PC-3 (cell line): ENCODE measurements at regions not wholly inside any gene's neighbourhood (a gene's known extent, or its start where the extent isn't known, plus 50 kb on each side); places are given as distances from the start of the nearest gene placed in this dataset.

ENCODE experiments used
- ATAC-seq: fragments of 200-7000 bp; cut with Tn5 transposase; 2 replicates; pipeline ENCODE4 v1.9.1; 2020; ENCODE audit warnings: mild to moderate bottlenecking, moderate library complexity
- BruUV-seq: library from RNA; stranded (reverse); fragments of 400-500 nt; replicated peaks from 2 replicates; lab custom pipeline; 2021; lab: Mats Ljungman, UMichigan
- CTCF ChIA-PET: fragments of 300-600 bp; sonication (Branson Sonifier 250); formaldehyde crosslinking; loops from one replicate; lab custom pipeline; 2022; ENCODE audit warnings: antibody characterized with exemption; lab: Charles Lee
- POLR2A ChIA-PET: fragments of 300-600 bp; sonication (Branson Sonifier 250); formaldehyde crosslinking; loops from one replicate; lab custom pipeline; 2022; ENCODE audit warnings: antibody characterized with exemption; ENCODE audit not compliant: unreplicated experiment; lab: Charles Lee
- DNase-seq: peaks from one replicate; pipeline ENCODE4 v3.0.0-alpha.2; 2015
- H2AFZ ChIP-seq: fragments of 300-600 bp; sonication (generic); 2 replicates; pipeline ENCODE4 v1.6.0; 2016; ENCODE audit warnings: antibody characterized with exemption, low read length
- H3F3A ChIP-seq: fragments of 300-600 bp; sonication (generic); one replicate; pipeline ENCODE4 v1.6.0; 2017; ENCODE audit warnings: antibody characterized with exemption, low read length, control low read depth, mild to moderate bottlenecking; ENCODE audit not compliant: unreplicated experiment
- H3K27ac ChIP-seq: fragments of 300-600 bp; sonication (generic); 2 replicates; pipeline ENCODE4 v1.5.1; 2016; ENCODE audit warnings: mild to moderate bottlenecking, low read length
- H3K27me3 ChIP-seq: fragments of 300-600 bp; sonication (generic); 2 replicates; pipeline ENCODE4 v1.6.1; 2016; ENCODE audit warnings: low read length, mixed read lengths
- H3K36me3 ChIP-seq: fragments of 300-600 bp; sonication (generic); 2 replicates; pipeline ENCODE4 v1.6.1; 2016; ENCODE audit warnings: low read depth, mixed run types, low read length, mixed read lengths
- H3K4me1 ChIP-seq: fragments of 300-600 bp; sonication (generic); 2 replicates; pipeline ENCODE4 v1.5.1; 2016; ENCODE audit warnings: low read length; ENCODE audit not compliant: insufficient read depth
- H3K4me2 ChIP-seq: fragments of 300-600 bp; sonication (generic); 2 replicates; pipeline ENCODE4 v1.6.0; 2016; ENCODE audit warnings: low read length
- H3K4me3 ChIP-seq: fragments of 300-600 bp; sonication (generic); 2 replicates; pipeline ENCODE4 v1.5.1; 2016; ENCODE audit warnings: mild to moderate bottlenecking, low read length, mixed read lengths
- H3K79me2 ChIP-seq: fragments of 300-600 bp; sonication (generic); 2 replicates; pipeline ENCODE4 v1.6.1; 2017; ENCODE audit warnings: low read length, mixed read lengths
- H3K9ac ChIP-seq: fragments of 300-600 bp; sonication (generic); 2 replicates; pipeline ENCODE4 v1.6.0; 2016; ENCODE audit warnings: mild to moderate bottlenecking, low read length
- H3K9me2 ChIP-seq: fragments of 300-600 bp; sonication (generic); replicated peaks from 2 replicates; pipeline ENCODE4 v1.6.1; 2016; ENCODE audit warnings: mixed run types, low read length, mixed read lengths
- H3K9me3 ChIP-seq: fragments of 300-600 bp; sonication (generic); 2 replicates; pipeline ENCODE4 v1.6.1; 2016; ENCODE audit warnings: low read length, mixed read lengths
- H4K20me1 ChIP-seq: fragments of 300-600 bp; sonication (generic); 2 replicates; pipeline ENCODE4 v1.6.1; 2016; ENCODE audit warnings: low read length, mixed read lengths
- CTCF ChIP-seq: fragments of 300-600 bp; sonication (generic); conservative IDR thresholded peaks from 2 replicates; pipeline ENCODE4 v1.5.1; 2017; ENCODE audit warnings: antibody characterized with exemption, low read depth, mild to moderate bottlenecking, low read length
- EZH2 ChIP-seq: fragments of 300-600 bp; sonication (generic); IDR thresholded peaks from one replicate; pipeline ENCODE4 v1.6.1; 2017; ENCODE audit warnings: antibody characterized with exemption, mild to moderate bottlenecking, low read length; ENCODE audit not compliant: unreplicated experiment
- EZH2phosphoT487 ChIP-seq: fragments of 300-600 bp; sonication (generic); IDR thresholded peaks from 2 replicates; pipeline ENCODE4 v1.6.1; 2018; ENCODE audit warnings: mild to moderate bottlenecking, antibody characterized with exemption, low read length, borderline replicate concordance
- intact Hi-C: fragments of 100-400 bp; cut with micrococcal nuclease; formaldehyde crosslinking; loops from 2 replicates; pipeline ENCODE4 v1.9.0; 2023

GRCh38 chr4:186882293-186882692 lies 158.6 kb upstream of the FAT1 start:
- H3K36me3 ChIP-seq = no peaks in the 10 kb centered on the region
- POLR2A ChIA-PET = no interaction called here
- H3K27me3 ChIP-seq = no peaks in the 10 kb centered on the region
- no TSS peak for BruUV-seq
- no peak overlapping the region for H2AFZ ChIP-seq
- no peak overlapping the region for H3K4me2 ChIP-seq
- no peak overlapping the region for H3K4me3 ChIP-seq
- no peaks in the 10 kb centered on the region for H3F3A ChIP-seq
- H3K4me1 ChIP-seq = 0 out of 2 replicates have a peak, but pooled peaks cover 7% of the 10 kb centered on the region
- H3K9me3 ChIP-seq = no peaks in the 10 kb centered on the region
- TF ChIP-seq EZH2 (no peak), EZH2phosphoT487 (no peak), CTCF (no peak)
- H3K9me2 ChIP-seq = no peaks in the 10 kb centered on the region
- ATAC-seq (no peak), DNase-seq (no peak)
- CTCF ChIA-PET = no interaction called here
- H4K20me1 ChIP-seq = no peaks in the 10 kb centered on the region
- H3K9ac ChIP-seq = no peak overlapping the region
- intact Hi-C loops = no loop called here
- H3K27ac ChIP-seq = no peak overlapping the region
- H3K79me2 ChIP-seq = no peaks in the 10 kb centered on the region

DNA sequence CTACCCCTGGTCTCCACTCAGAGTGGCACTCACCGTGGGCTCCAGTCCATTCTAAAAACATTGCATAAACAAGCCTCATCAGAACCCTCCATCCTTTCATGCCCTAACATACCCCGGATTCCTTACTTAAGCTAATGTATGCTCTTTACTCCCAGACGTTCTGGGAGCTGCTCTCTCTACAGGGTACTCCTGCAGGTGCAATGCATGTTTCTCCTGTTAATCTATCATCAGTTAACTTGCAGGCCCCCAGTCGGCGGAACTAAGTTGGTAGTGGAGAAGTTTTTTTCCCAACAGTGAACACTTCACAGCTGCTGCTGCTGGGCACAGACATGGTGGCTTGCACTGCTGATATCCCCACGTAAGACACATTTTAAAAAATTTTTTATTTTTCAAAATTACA lies 161.6 kb upstream of the FAT1 start:
- H3K9me2 ChIP-seq = no peaks in the 10 kb centered on the region
- H3K27me3 ChIP-seq = no peaks in the 10 kb centered on the region
- no peaks in the 10 kb centered on the region for H3K9me3 ChIP-seq
- intact Hi-C loops = no loop called here
- no peaks in the 10 kb centered on the region for H3K36me3 ChIP-seq
- H3K4me2 ChIP-seq = no peak overlapping the region
- DNase-seq = no peak
- CTCF ChIA-PET = no interaction called here
- no peaks in the 10 kb centered on the region for H4K20me1 ChIP-seq
- no peak for ATAC-seq
- POLR2A ChIA-PET = no interaction called here
- H3F3A ChIP-seq = no peaks in the 10 kb centered on the region
- H3K4me3 ChIP-seq = no peak overlapping the region
- H3K27ac ChIP-seq = no peak overlapping the region
- no peaks in the 10 kb centered on the region for H3K79me2 ChIP-seq
- 0 out of 2 replicates have a peak, but pooled peaks cover 7% of the 10 kb centered on the region for H3K4me1 ChIP-seq
- no TSS peak for BruUV-seq
- no peak overlapping the region for H3K9ac ChIP-seq
- TF ChIP-seq EZH2 (no peak), CTCF (no peak), EZH2phosphoT487 (no peak)
- no peak overlapping the region for H2AFZ ChIP-seq

GRCh38 chr4:186886759-186887158 lies 163.1 kb upstream of the FAT1 start:
- CTCF ChIA-PET = no interaction called here
- Histone ChIP-seq H3K9me3 (no peaks in the 10 kb centered on the region), H4K20me1 (no peaks in the 10 kb centered on the region), H3K4me3 (no peak overlapping the region), H3K27ac (no peak overlapping the region), H3K36me3 (no peaks in the 10 kb centered on the region), H3K4me1 (0 out of 2 replicates have a peak, but pooled peaks cover 4% of the 10 kb centered on the region), H3K4me2 (no peak overlapping the region), H3K9me2 (no peaks in the 10 kb centered on the region), H3K27me3 (no peaks in the 10 kb centered on the region), H3K79me2 (no peaks in the 10 kb centered on the region), H3F3A (no peaks in the 10 kb centered on the region), H2AFZ (no peak overlapping the region), H3K9ac (no peak overlapping the region)
- no peak for ATAC-seq
- BruUV-seq = no TSS peak
- POLR2A ChIA-PET = no interaction called here
- no peak for DNase-seq
- TF ChIP-seq CTCF (no peak), EZH2 (no peak), EZH2phosphoT487 (no peak)
- intact Hi-C loops = no loop called here
